HCT116 (cell line): ENCODE measurements at regions not wholly inside any gene's neighbourhood (a gene's known extent, or its start where the extent isn't known, plus 50 kb on each side); places are given as distances from the start of the nearest gene placed in this dataset.

Experiments
- ATAC-seq: fragments of 200-7000 bp; cut with Tn5 transposase; 2 replicates; pipeline ENCODE4 v1.9.1; 2020; ENCODE audit warnings: mild to moderate bottlenecking, moderate library complexity
- BruUV-seq: library from RNA; stranded (reverse); fragments of 400-500 nt; replicated peaks from 2 replicates; lab custom pipeline; 2021; lab: Mats Ljungman, UMichigan
- CTCF ChIA-PET: fragments of 300-600 bp; sonication (Branson Sonifier 250); formaldehyde crosslinking; loops from one replicate; lab custom pipeline; 2021; ENCODE audit warnings: antibody characterized with exemption; lab: Charles Lee
- POLR2A ChIA-PET: fragments of 300-600, 350-600 bp; sonication (Branson Sonifier 250); formaldehyde crosslinking; loops from one replicate; lab custom pipeline; 2021; ENCODE audit warnings: antibody characterized with exemption; lab: Charles Lee
- RAD21 ChIA-PET, 2 experiments: fragments of 300-600 bp; sonication (Branson Sonifier 250); formaldehyde crosslinking; loops; one replicate each; lab custom pipeline; 2023; ENCODE audit warnings: low total read pairs in 2 of 2; ENCODE audit not compliant: uncharacterized antibody in 2 of 2, unreplicated experiment in 2 of 2, low non-redundant PET in 1 of 2; lab: Charles Lee
- DNase-seq: peaks from one replicate; pipeline ENCODE4 v3.0.0-alpha.2; 2010; ENCODE audit warnings: low read depth, low spot score
- H2AFZ ChIP-seq: fragments of 200-600 bp; shearing (Covaris generic), sonication (generic); 2 replicates; pipeline ENCODE4 v1.6.1; 2017; ENCODE audit warnings: low read depth, mixed run types, mixed read lengths, antibody characterized with exemption, low read length; ENCODE audit not compliant: poor library complexity, severe bottlenecking
- H3K27ac ChIP-seq: 2 replicates; pipeline ENCODE4 v1.5.1; 2012; ENCODE audit warnings: low read depth, low read length
- H3K27me3 ChIP-seq: fragments of 200-600 bp; sonication (generic); 2 replicates; pipeline ENCODE4 v1.6.1; 2016; ENCODE audit warnings: mixed run types, low read length, mixed read lengths; ENCODE audit not compliant: insufficient read depth
- H3K36me3 ChIP-seq, 2 experiments: fragments of 200-500 bp in 1 of 2; fragments of 200-600 bp in 1 of 2; sonication (Bioruptor generic) in 1 of 2; sonication (generic) in 1 of 2; 2 replicates each; pipeline versions ENCODE4 v1.5.1 to v1.6.1; 2014 to 2016; ENCODE audit warnings: low read length in 2 of 2, inconsistent platforms in 1 of 2, mixed read lengths in 1 of 2, mixed run types in 1 of 2; ENCODE audit not compliant: insufficient read depth in 2 of 2, control insufficient read depth in 1 of 2
- H3K4me1 ChIP-seq, 2 experiments: fragments of 200-600 bp in 1 of 2; sonication (generic) in 1 of 2; 2 replicates each; pipeline versions ENCODE4 v1.5.1 to v1.6.1; 2012 to 2017; ENCODE audit warnings: low read length in 2 of 2, inconsistent platforms in 1 of 2, mild to moderate bottlenecking in 1 of 2, mixed read lengths in 1 of 2, mixed run types in 1 of 2, moderate library complexity in 1 of 2; ENCODE audit not compliant: insufficient read depth in 2 of 2, control insufficient read depth in 1 of 2
- H3K4me2 ChIP-seq: fragments of 200-600 bp; sonication (generic); 2 replicates; pipeline ENCODE4 v1.6.1; 2017; ENCODE audit warnings: mixed run types, low read length, mixed read lengths
- H3K4me3 ChIP-seq, 2 experiments: fragments of 200-600 bp in 1 of 2; sonication (generic) in 1 of 2; replicated peaks in 1 of 2; 2 replicates each; pipeline ENCODE4 v1.5.1; 2011 to 2016; ENCODE audit warnings: low read length in 2 of 2, control low read depth in 1 of 2, low read depth in 1 of 2, mild to moderate bottlenecking in 1 of 2, mixed read lengths in 1 of 2, mixed run types in 1 of 2
- H3K79me2 ChIP-seq: fragments of 200-600 bp; sonication (generic); 2 replicates; pipeline ENCODE4 v1.6.1; 2017; ENCODE audit warnings: mild to moderate bottlenecking, mixed run types, low read length, moderate library complexity, mixed read lengths; ENCODE audit not compliant: insufficient read depth
- H3K9ac ChIP-seq: fragments of 200-600 bp; sonication (generic); 2 replicates; pipeline ENCODE4 v1.6.1; 2016; ENCODE audit warnings: low read length, mixed read lengths
- H3K9me2 ChIP-seq: fragments of 200-600 bp; sonication (generic), shearing (Covaris generic); 2 replicates; pipeline ENCODE4 v1.6.1; 2017; ENCODE audit warnings: mixed run types, mild to moderate bottlenecking, moderate library complexity; ENCODE audit not compliant: insufficient read depth
- H3K9me3 ChIP-seq, 2 experiments: fragments of 200-500 bp in 1 of 2; fragments of 200-600 bp in 1 of 2; sonication (Bioruptor generic) in 1 of 2; sonication (generic) in 1 of 2; 2 replicates each; pipeline ENCODE4 v1.6.1; 2014 to 2017; ENCODE audit warnings: low read length in 2 of 2, mixed read lengths in 2 of 2, inconsistent platforms in 1 of 2, low read depth in 1 of 2, mild to moderate bottlenecking in 1 of 2, mixed run types in 1 of 2, moderate library complexity in 1 of 2; ENCODE audit not compliant: control insufficient read depth in 1 of 2, insufficient read depth in 1 of 2
- H4K20me1 ChIP-seq: fragments of 200-600 bp; sonication (generic), shearing (Covaris generic); 2 replicates; pipeline ENCODE4 v1.6.1; 2017; ENCODE audit warnings: mixed run types, mild to moderate bottlenecking, moderate library complexity; ENCODE audit not compliant: insufficient read depth
- EGR1 ChIP-seq: IDR thresholded peaks from 2 replicates; pipeline ENCODE4 v1.6.1; 2012; ENCODE audit warnings: low read depth
- ELF1 ChIP-seq: IDR thresholded peaks from 2 replicates; pipeline ENCODE4 v1.6.1; 2012; ENCODE audit warnings: low read depth, borderline replicate concordance
- POLR2A ChIP-seq: IDR thresholded peaks from 2 replicates; pipeline ENCODE4 v1.7.0; 2011; ENCODE audit warnings: borderline replicate concordance; ENCODE audit not compliant: insufficient read depth, insufficient read length; ENCODE audit errors: extremely low read depth
- ZBTB33 ChIP-seq: IDR thresholded peaks from 2 replicates; pipeline ENCODE4 v1.6.1; 2011; ENCODE audit warnings: mild to moderate bottlenecking, low read length, moderate library complexity; ENCODE audit not compliant: insufficient replicate concordance; ENCODE audit errors: extremely low read depth
- ZNF274 ChIP-seq: fragments of 200-500 bp; sonication (Bioruptor generic); IDR thresholded peaks from 2 replicates; pipeline ENCODE4 v1.6.1; 2014; ENCODE audit warnings: mild to moderate bottlenecking, low read depth, low read length, inconsistent platforms
- intact Hi-C: fragments of 100-400 bp; cut with micrococcal nuclease; formaldehyde crosslinking; loops from 2 replicates; pipeline ENCODE4 v1.10.0; 2022
- TF ChIP-seq, protein P1 (sequence below): IDR thresholded peaks from 2 replicates; pipeline ENCODE4 v1.6.1; 2012
- TF ChIP-seq, protein P2 (sequence below): IDR thresholded peaks from 2 replicates; pipeline ENCODE4 v1.6.1; 2012; ENCODE audit warnings: low read depth
- TF ChIP-seq, protein P3 (sequence below), 3 experiments: fragments of 200-600 bp in 1 of 3; sonication (generic) in 1 of 3; IDR thresholded peaks in 2 of 3; conservative IDR thresholded peaks in 1 of 3; 2 replicates each; pipeline ENCODE4 v1.5.1; 2012 to 2017; ENCODE audit warnings: low read depth in 2 of 3, low read length in 2 of 3, antibody characterized with exemption in 1 of 3, borderline replicate concordance in 1 of 3, control low read depth in 1 of 3, mild to moderate bottlenecking in 1 of 3, mixed read lengths in 1 of 3, mixed run types in 1 of 3, moderate library complexity in 1 of 3; ENCODE audit not compliant: insufficient read depth in 1 of 3

DNA sequence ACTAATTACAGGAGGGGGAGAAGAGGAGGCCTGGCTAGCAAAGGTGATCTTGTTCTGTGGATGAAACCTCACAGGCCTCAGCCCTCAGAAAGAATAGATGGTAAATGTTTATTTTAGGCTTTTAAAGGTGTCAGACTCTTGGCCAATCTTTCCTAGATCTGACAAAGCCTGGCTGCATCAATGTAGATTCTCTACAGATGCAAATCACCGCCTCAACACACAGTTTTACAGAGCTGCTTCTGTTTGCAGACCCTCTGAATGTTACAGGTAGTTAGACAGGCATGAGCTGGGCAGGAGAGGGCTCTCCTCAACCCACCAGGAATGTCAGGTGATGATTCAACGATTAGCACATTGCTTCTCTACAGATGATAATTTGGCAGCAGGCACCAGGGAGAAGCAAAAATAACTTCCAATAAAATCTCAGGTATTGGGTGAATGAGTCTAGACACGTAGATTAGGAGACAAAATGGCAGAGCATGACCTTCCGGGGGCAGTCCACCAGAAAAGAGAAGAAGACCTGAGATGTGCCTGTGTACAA, 105.4 kb upstream of the VANGL1 start:
- DNase-seq: no peak
- no peak overlapping the region for H3K4me2 ChIP-seq
- intact Hi-C loops: no loop called here

More for the DNA sequence above, 105.4 kb upstream of the VANGL1 start:
- TF ChIP-seq, protein P1, sequence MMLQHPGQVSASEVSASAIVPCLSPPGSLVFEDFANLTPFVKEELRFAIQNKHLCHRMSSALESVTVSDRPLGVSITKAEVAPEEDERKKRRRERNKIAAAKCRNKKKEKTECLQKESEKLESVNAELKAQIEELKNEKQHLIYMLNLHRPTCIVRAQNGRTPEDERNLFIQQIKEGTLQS: no peak
- TF ChIP-seq ELF1 (no peak), EGR1 (no peak), ZBTB33 (no peak), ZNF274 (no peak), POLR2A (no peak)
- TF ChIP-seq, protein P2, sequence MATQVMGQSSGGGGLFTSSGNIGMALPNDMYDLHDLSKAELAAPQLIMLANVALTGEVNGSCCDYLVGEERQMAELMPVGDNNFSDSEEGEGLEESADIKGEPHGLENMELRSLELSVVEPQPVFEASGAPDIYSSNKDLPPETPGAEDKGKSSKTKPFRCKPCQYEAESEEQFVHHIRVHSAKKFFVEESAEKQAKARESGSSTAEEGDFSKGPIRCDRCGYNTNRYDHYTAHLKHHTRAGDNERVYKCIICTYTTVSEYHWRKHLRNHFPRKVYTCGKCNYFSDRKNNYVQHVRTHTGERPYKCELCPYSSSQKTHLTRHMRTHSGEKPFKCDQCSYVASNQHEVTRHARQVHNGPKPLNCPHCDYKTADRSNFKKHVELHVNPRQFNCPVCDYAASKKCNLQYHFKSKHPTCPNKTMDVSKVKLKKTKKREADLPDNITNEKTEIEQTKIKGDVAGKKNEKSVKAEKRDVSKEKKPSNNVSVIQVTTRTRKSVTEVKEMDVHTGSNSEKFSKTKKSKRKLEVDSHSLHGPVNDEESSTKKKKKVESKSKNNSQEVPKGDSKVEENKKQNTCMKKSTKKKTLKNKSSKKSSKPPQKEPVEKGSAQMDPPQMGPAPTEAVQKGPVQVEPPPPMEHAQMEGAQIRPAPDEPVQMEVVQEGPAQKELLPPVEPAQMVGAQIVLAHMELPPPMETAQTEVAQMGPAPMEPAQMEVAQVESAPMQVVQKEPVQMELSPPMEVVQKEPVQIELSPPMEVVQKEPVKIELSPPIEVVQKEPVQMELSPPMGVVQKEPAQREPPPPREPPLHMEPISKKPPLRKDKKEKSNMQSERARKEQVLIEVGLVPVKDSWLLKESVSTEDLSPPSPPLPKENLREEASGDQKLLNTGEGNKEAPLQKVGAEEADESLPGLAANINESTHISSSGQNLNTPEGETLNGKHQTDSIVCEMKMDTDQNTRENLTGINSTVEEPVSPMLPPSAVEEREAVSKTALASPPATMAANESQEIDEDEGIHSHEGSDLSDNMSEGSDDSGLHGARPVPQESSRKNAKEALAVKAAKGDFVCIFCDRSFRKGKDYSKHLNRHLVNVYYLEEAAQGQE: no peak
- TF ChIP-seq, protein P3, sequence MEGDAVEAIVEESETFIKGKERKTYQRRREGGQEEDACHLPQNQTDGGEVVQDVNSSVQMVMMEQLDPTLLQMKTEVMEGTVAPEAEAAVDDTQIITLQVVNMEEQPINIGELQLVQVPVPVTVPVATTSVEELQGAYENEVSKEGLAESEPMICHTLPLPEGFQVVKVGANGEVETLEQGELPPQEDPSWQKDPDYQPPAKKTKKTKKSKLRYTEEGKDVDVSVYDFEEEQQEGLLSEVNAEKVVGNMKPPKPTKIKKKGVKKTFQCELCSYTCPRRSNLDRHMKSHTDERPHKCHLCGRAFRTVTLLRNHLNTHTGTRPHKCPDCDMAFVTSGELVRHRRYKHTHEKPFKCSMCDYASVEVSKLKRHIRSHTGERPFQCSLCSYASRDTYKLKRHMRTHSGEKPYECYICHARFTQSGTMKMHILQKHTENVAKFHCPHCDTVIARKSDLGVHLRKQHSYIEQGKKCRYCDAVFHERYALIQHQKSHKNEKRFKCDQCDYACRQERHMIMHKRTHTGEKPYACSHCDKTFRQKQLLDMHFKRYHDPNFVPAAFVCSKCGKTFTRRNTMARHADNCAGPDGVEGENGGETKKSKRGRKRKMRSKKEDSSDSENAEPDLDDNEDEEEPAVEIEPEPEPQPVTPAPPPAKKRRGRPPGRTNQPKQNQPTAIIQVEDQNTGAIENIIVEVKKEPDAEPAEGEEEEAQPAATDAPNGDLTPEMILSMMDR (IDR thresholded peaks at IDR 0.05 in 2 of 3, conservative IDR thresholded peaks at IDR 0.05 in 1 of 3; ENCODE audit: borderline replicate concordance in 1 of 3, insufficient read depth in 1 of 3, low read depth in 2 of 3, low read length in 2 of 3): no peak
- H4K20me1 ChIP-seq: no peaks in the 10 kb centered on the region
- RAD21 ChIA-PET: no interaction called here
- ATAC-seq: no peak
- H3K36me3 ChIP-seq: no peaks in the 10 kb centered on the region
- H2AFZ ChIP-seq: no peak overlapping the region
- no peaks in the 10 kb centered on the region for H3K79me2 ChIP-seq
- CTCF ChIA-PET: no interaction called here
- H3K9me2 ChIP-seq: no peaks in the 10 kb centered on the region
- no peaks in the 10 kb centered on the region for H3K4me1 ChIP-seq
- no TSS peak for BruUV-seq
- H3K9me3 ChIP-seq: no peaks in the 10 kb centered on the region
- H3K27me3 ChIP-seq: no peaks in the 10 kb centered on the region
- H3K27ac ChIP-seq: no peak overlapping the region
- POLR2A ChIA-PET: no interaction called here
- no peak overlapping the region for H3K9ac ChIP-seq
- H3K4me3 ChIP-seq: no peak overlapping the region
